ENCODE measurements at regions not wholly inside any gene's neighbourhood (a gene's known extent, or its start where the extent isn't known, plus 50 kb on each side); places are given as distances from the start of the nearest gene placed in this dataset.

DNA sequence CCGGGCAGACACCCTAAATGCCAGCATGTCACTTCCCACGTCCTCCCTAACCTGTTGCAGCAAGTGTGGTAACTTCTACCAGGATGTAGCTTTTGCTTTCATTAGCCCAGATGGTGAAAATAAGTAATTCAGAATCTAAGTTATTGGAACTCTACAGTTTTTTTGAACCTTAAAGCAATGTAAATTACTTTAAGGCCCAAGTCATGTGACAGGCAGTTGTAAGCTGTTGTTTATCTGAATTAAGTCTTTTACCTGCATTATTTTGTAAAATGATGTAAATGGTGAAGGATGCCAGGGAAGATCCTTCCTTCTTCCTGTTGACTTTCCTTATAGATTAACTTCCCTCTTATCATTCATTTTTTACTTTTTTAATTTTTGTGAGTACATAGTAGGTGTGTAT lies 670.2 kb downstream of the SEMA5A start:
- no peak overlapping the region for H3K27ac ChIP-seq (ENCODE audit: low read depth, low read length)
- no peaks in the 10 kb centered on the region for H3F3A ChIP-seq (ENCODE audit: control insufficient read depth, insufficient read depth)
- no peaks in the 10 kb centered on the region for H3K9me2 ChIP-seq (replicated peaks; ENCODE audit: control insufficient read depth, low read length)
- no peaks in the 10 kb centered on the region for H4K20me1 ChIP-seq (ENCODE audit: control insufficient read depth, insufficient read depth, low read depth, low read length)
- TF ChIP-seq CTCF (IDR thresholded peaks at IDR 0.05; ENCODE audit: low read depth, low read length, poor library complexity, severe bottlenecking) (no peak), EZH2phosphoT487 (IDR thresholded peaks at IDR 0.05; ENCODE audit: borderline replicate concordance, low read length) (no peak)
- no peaks in the 10 kb centered on the region for H3K4me1 ChIP-seq (ENCODE audit: control insufficient read depth, low read length)
- H3K9me3 ChIP-seq (ENCODE audit: control insufficient read depth, insufficient read depth, low read length) = no peaks in the 10 kb centered on the region
- H3K36me3 ChIP-seq (ENCODE audit: control insufficient read depth, low read length) = no peaks in the 10 kb centered on the region
- no peak overlapping the region for H3K4me2 ChIP-seq (ENCODE audit: low read length)
- H3K4me3 ChIP-seq (ENCODE audit: low read length) = no peak overlapping the region
- no peaks in the 10 kb centered on the region for H3K79me2 ChIP-seq (ENCODE audit: control insufficient read depth, low read length)
- no peaks in the 10 kb centered on the region for H3K27me3 ChIP-seq (ENCODE audit: control insufficient read depth, low read length)

DNA sequence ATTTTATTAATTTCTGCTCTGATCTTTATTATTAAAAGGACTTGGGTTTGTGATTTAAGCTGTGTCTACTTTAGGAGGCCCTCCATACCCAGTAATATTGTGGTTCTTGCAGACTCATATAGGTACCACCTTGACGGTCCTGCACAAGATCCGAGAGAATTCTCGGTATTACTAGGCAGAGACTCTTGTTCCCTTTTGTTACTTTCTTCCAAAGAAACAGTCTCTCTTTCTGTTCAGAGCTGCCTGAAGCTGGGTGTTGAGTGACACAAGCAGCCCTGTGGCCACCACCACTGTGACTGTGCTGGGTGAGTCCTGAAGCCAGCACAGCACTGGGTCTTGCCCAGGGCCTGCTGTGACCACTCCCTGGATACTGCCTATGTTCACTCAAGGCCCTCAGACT lies 666.6 kb downstream of the SEMA5A start:
- Histone ChIP-seq H3K9me2 (replicated peaks; ENCODE audit: control insufficient read depth, low read length) (no peaks in the 10 kb centered on the region), H3K36me3 (ENCODE audit: control insufficient read depth, low read length) (no peaks in the 10 kb centered on the region), H3K4me2 (ENCODE audit: low read length) (no peak overlapping the region), H3K27ac (ENCODE audit: low read depth, low read length) (no peak overlapping the region), H3K4me3 (ENCODE audit: low read length) (no peak overlapping the region), H3K27me3 (ENCODE audit: control insufficient read depth, low read length) (no peaks in the 10 kb centered on the region), H3F3A (ENCODE audit: control insufficient read depth, insufficient read depth) (no peaks in the 10 kb centered on the region), H3K9me3 (ENCODE audit: control insufficient read depth, insufficient read depth, low read length) (no peaks in the 10 kb centered on the region), H4K20me1 (ENCODE audit: control insufficient read depth, insufficient read depth, low read depth, low read length) (no peaks in the 10 kb centered on the region), H3K4me1 (ENCODE audit: control insufficient read depth, low read length) (no peaks in the 10 kb centered on the region), H3K79me2 (ENCODE audit: control insufficient read depth, low read length) (no peaks in the 10 kb centered on the region)
- no peak for TF ChIP-seq CTCF (IDR thresholded peaks at IDR 0.05; ENCODE audit: low read depth, low read length, poor library complexity, severe bottlenecking)
- TF ChIP-seq EZH2phosphoT487 (IDR thresholded peaks at IDR 0.05; ENCODE audit: borderline replicate concordance, low read length) = no peak

DNA sequence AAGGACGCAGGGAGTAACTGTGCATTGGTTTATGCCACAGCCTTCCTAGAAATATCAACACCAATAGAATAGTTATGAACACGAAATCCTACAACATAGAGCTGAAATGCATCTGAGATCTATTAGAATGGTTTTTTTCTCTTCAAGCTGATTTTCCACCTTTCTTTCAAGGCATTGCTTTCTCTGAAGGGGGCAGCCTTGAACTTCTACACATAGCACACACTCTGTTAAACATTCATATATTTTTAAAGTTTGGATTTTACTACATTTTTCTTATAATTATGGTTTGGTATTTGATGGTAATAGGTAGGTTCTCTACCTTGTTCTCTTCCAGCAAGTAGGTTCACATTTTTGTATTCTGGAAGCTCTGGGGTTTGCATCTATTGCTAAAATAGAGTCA lies 661.8 kb downstream of the SEMA5A start:
- Histone ChIP-seq H3K27me3 (ENCODE audit: control insufficient read depth, low read length) (no peaks in the 10 kb centered on the region), H3K79me2 (ENCODE audit: control insufficient read depth, low read length) (no peaks in the 10 kb centered on the region), H3K9me2 (replicated peaks; ENCODE audit: control insufficient read depth, low read length) (no peaks in the 10 kb centered on the region), H3K27ac (ENCODE audit: low read depth, low read length) (no peak overlapping the region), H3K4me2 (ENCODE audit: low read length) (no peak overlapping the region), H3K4me3 (ENCODE audit: low read length) (no peak overlapping the region), H3F3A (ENCODE audit: control insufficient read depth, insufficient read depth) (no peaks in the 10 kb centered on the region), H3K36me3 (ENCODE audit: control insufficient read depth, low read length) (no peaks in the 10 kb centered on the region), H4K20me1 (ENCODE audit: control insufficient read depth, insufficient read depth, low read depth, low read length) (no peaks in the 10 kb centered on the region), H3K9me3 (ENCODE audit: control insufficient read depth, insufficient read depth, low read length) (peaks cover 3% of the 10 kb centered on the region; the same call in 1 of the 2 replicates), H3K4me1 (ENCODE audit: control insufficient read depth, low read length) (no peaks in the 10 kb centered on the region)
- TF ChIP-seq EZH2phosphoT487 (IDR thresholded peaks at IDR 0.05; ENCODE audit: borderline replicate concordance, low read length) = no peak
- TF ChIP-seq CTCF (IDR thresholded peaks at IDR 0.05; ENCODE audit: low read depth, low read length, poor library complexity, severe bottlenecking) = no peak

GRCh38 chr5:8892926-8893325 lies 652.9 kb downstream of the SEMA5A start:
- Histone ChIP-seq H3K4me2 (ENCODE audit: low read length) (no peak overlapping the region), H3K36me3 (ENCODE audit: control insufficient read depth, low read length) (no peaks in the 10 kb centered on the region), H3K27me3 (ENCODE audit: control insufficient read depth, low read length) (no peaks in the 10 kb centered on the region), H3K4me1 (ENCODE audit: control insufficient read depth, low read length) (no peaks in the 10 kb centered on the region), H3F3A (ENCODE audit: control insufficient read depth, insufficient read depth) (no peaks in the 10 kb centered on the region), H3K9me2 (replicated peaks; ENCODE audit: control insufficient read depth, low read length) (no peaks in the 10 kb centered on the region), H3K27ac (ENCODE audit: low read depth, low read length) (no peak overlapping the region), H3K4me3 (ENCODE audit: low read length) (no peak overlapping the region), H3K79me2 (ENCODE audit: control insufficient read depth, low read length) (no peaks in the 10 kb centered on the region), H4K20me1 (ENCODE audit: control insufficient read depth, insufficient read depth, low read depth, low read length) (no peaks in the 10 kb centered on the region), H3K9me3 (ENCODE audit: control insufficient read depth, insufficient read depth, low read length) (peaks cover 3% of the 10 kb centered on the region)
- no peak for TF ChIP-seq EZH2phosphoT487 (IDR thresholded peaks at IDR 0.05; ENCODE audit: borderline replicate concordance, low read length)
- TF ChIP-seq CTCF (IDR thresholded peaks at IDR 0.05; ENCODE audit: low read depth, low read length, poor library complexity, severe bottlenecking) = no peak
